K562 (cell line): ENCODE measurements at regions not wholly inside any gene's neighbourhood (a gene's known extent, or its start where the extent isn't known, plus 50 kb on each side); places are given as distances from the start of the nearest gene placed in this dataset.

Experiments used
- KLF1 ChIP-seq: fragments of 450-650 bp; IDR thresholded peaks from 2 replicates; pipeline ENCODE4 v1.6.1; 2016; ENCODE audit warnings: missing genetic modification characterization, missing compliant biosample characterization
- NELFE ChIP-seq: IDR thresholded peaks from 2 replicates; pipeline ENCODE4 v1.6.1; 2011; ENCODE audit warnings: mild to moderate bottlenecking; ENCODE audit not compliant: insufficient read depth, insufficient read length
- SMARCA4 ChIP-seq: fragments of 450-650 bp; IDR thresholded peaks from 2 replicates; pipeline ENCODE4 v1.6.1; 2016
- U2AF2 ChIP-seq: fragments of 200-400 bp; formaldehyde crosslinking; optimal IDR thresholded peaks from 2 replicates; pipeline ENCODE3; 2017; ENCODE audit warnings: low read depth, mild to moderate bottlenecking, low read length
- TF ChIP-seq, protein P1 (sequence below): fragments of 250-450 bp; sonication (Bioruptor Pico); IDR thresholded peaks from 2 replicates; pipeline ENCODE4 v1.4.0; 2020; ENCODE audit warnings: mild to moderate bottlenecking
- TF ChIP-seq, protein P2 (sequence below): fragments of 250-450 bp; sonication (Bioruptor Pico); IDR thresholded peaks from 2 replicates; pipeline ENCODE4 v1.6.1; 2021; ENCODE audit warnings: mild to moderate bottlenecking
- TF ChIP-seq, protein P3 (sequence below): fragments of 200-600 bp; sonication (generic); IDR thresholded peaks from one replicate; pipeline ENCODE4 v1.6.1; 2012; ENCODE audit warnings: mild to moderate bottlenecking, low read depth, low read length, inconsistent platforms

- TF ChIP-seq, protein P1, sequence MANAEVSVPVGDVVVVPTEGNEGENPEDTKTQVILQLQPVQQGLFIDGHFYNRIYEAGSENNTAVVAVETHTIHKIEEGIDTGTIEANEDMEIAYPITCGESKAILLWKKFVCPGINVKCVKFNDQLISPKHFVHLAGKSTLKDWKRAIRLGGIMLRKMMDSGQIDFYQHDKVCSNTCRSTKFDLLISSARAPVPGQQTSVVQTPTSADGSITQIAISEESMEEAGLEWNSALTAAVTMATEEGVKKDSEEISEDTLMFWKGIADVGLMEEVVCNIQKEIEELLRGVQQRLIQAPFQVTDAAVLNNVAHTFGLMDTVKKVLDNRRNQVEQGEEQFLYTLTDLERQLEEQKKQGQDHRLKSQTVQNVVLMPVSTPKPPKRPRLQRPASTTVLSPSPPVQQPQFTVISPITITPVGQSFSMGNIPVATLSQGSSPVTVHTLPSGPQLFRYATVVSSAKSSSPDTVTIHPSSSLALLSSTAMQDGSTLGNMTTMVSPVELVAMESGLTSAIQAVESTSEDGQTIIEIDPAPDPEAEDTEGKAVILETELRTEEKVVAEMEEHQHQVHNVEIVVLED: no peak
- TF ChIP-seq SMARCA4 (no peak), KLF1 (tag) (no peak), U2AF2 (no peak), NELFE (no peak)
- TF ChIP-seq, protein P2, sequence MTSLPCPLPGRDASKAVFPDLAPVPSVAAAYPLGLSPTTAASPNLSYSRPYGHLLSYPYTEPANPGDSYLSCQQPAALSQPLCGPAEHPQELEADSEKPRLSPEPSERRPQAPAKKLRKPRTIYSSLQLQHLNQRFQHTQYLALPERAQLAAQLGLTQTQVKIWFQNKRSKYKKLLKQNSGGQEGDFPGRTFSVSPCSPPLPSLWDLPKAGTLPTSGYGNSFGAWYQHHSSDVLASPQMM: no peak
- TF ChIP-seq, protein P3, sequence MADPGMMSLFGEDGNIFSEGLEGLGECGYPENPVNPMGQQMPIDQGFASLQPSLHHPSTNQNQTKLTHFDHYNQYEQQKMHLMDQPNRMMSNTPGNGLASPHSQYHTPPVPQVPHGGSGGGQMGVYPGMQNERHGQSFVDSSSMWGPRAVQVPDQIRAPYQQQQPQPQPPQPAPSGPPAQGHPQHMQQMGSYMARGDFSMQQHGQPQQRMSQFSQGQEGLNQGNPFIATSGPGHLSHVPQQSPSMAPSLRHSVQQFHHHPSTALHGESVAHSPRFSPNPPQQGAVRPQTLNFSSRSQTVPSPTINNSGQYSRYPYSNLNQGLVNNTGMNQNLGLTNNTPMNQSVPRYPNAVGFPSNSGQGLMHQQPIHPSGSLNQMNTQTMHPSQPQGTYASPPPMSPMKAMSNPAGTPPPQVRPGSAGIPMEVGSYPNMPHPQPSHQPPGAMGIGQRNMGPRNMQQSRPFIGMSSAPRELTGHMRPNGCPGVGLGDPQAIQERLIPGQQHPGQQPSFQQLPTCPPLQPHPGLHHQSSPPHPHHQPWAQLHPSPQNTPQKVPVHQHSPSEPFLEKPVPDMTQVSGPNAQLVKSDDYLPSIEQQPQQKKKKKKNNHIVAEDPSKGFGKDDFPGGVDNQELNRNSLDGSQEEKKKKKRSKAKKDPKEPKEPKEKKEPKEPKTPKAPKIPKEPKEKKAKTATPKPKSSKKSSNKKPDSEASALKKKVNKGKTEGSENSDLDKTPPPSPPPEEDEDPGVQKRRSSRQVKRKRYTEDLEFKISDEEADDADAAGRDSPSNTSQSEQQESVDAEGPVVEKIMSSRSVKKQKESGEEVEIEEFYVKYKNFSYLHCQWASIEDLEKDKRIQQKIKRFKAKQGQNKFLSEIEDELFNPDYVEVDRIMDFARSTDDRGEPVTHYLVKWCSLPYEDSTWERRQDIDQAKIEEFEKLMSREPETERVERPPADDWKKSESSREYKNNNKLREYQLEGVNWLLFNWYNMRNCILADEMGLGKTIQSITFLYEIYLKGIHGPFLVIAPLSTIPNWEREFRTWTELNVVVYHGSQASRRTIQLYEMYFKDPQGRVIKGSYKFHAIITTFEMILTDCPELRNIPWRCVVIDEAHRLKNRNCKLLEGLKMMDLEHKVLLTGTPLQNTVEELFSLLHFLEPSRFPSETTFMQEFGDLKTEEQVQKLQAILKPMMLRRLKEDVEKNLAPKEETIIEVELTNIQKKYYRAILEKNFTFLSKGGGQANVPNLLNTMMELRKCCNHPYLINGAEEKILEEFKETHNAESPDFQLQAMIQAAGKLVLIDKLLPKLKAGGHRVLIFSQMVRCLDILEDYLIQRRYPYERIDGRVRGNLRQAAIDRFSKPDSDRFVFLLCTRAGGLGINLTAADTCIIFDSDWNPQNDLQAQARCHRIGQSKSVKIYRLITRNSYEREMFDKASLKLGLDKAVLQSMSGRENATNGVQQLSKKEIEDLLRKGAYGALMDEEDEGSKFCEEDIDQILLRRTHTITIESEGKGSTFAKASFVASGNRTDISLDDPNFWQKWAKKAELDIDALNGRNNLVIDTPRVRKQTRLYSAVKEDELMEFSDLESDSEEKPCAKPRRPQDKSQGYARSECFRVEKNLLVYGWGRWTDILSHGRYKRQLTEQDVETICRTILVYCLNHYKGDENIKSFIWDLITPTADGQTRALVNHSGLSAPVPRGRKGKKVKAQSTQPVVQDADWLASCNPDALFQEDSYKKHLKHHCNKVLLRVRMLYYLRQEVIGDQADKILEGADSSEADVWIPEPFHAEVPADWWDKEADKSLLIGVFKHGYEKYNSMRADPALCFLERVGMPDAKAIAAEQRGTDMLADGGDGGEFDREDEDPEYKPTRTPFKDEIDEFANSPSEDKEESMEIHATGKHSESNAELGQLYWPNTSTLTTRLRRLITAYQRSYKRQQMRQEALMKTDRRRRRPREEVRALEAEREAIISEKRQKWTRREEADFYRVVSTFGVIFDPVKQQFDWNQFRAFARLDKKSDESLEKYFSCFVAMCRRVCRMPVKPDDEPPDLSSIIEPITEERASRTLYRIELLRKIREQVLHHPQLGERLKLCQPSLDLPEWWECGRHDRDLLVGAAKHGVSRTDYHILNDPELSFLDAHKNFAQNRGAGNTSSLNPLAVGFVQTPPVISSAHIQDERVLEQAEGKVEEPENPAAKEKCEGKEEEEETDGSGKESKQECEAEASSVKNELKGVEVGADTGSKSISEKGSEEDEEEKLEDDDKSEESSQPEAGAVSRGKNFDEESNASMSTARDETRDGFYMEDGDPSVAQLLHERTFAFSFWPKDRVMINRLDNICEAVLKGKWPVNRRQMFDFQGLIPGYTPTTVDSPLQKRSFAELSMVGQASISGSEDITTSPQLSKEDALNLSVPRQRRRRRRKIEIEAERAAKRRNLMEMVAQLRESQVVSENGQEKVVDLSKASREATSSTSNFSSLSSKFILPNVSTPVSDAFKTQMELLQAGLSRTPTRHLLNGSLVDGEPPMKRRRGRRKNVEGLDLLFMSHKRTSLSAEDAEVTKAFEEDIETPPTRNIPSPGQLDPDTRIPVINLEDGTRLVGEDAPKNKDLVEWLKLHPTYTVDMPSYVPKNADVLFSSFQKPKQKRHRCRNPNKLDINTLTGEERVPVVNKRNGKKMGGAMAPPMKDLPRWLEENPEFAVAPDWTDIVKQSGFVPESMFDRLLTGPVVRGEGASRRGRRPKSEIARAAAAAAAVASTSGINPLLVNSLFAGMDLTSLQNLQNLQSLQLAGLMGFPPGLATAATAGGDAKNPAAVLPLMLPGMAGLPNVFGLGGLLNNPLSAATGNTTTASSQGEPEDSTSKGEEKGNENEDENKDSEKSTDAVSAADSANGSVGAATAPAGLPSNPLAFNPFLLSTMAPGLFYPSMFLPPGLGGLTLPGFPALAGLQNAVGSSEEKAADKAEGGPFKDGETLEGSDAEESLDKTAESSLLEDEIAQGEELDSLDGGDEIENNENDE: no peak
These were observed 142.9 kb upstream of the SPACA7 start (continued) for GRCh38 chr13:112233256-112233655.
